SK-N-SH (cell line): ENCODE measurements at regions not wholly inside any gene's neighbourhood (a gene's known extent, or its start where the extent isn't known, plus 50 kb on each side); places are given as distances from the start of the nearest gene placed in this dataset.

Experiments used
- CTCF ChIA-PET: fragments of 300-600, 350-600 bp; formaldehyde crosslinking; extraction: SDS; loops from one replicate; lab custom pipeline; 2021; lab: Yijun Ruan, JAX
- POLR2A ChIA-PET: fragments of 350-600 bp; sonication (Branson Sonifier 250); formaldehyde crosslinking; extraction: SDS; loops from one replicate; lab custom pipeline; 2020; ENCODE audit warnings: antibody characterized with exemption, inconsistent platforms; lab: Yijun Ruan, JAX
- DNase-seq: peaks from one replicate; pipeline ENCODE4 v3.0.0; 2012
- H2AFZ ChIP-seq: fragments of 200-600 bp; sonication (generic); 2 replicates; pipeline ENCODE4 v1.8.1; 2016; ENCODE audit warnings: antibody characterized with exemption, mild to moderate bottlenecking, low read depth
- H3F3A ChIP-seq: fragments of 200-600 bp; sonication (generic); replicated peaks from 2 replicates; pipeline ENCODE3; 2016; ENCODE audit warnings: antibody characterized with exemption, mild to moderate bottlenecking; ENCODE audit not compliant: insufficient read depth
- H3K27ac ChIP-seq, 2 experiments: fragments of 200-500 bp in 1 of 2; fragments of 200-600 bp in 1 of 2; sonication (Bioruptor generic) in 1 of 2; sonication (generic), shearing (Covaris generic) in 1 of 2; 2 replicates each; pipeline versions ENCODE4 v1.5.1 to v1.6.1; 2014 to 2016; ENCODE audit warnings: low read depth in 2 of 2, inconsistent platforms in 1 of 2, low read length in 1 of 2, mild to moderate bottlenecking in 1 of 2, mixed read lengths in 1 of 2
- H3K27me3 ChIP-seq: fragments of 200-600 bp; sonication (generic), shearing (Covaris generic); 2 replicates; pipeline ENCODE4 v1.6.1; 2016; ENCODE audit warnings: mixed run types; ENCODE audit not compliant: insufficient read depth
- H3K36me3 ChIP-seq, 2 experiments: fragments of 200-500 bp in 1 of 2; fragments of 200-600 bp in 1 of 2; sonication (Bioruptor generic) in 1 of 2; sonication (generic) in 1 of 2; replicated peaks in 1 of 2; 2 replicates each; pipeline versions ENCODE3 to v1.5.1; 2014 to 2016; ENCODE audit warnings: low read length in 1 of 2, mild to moderate bottlenecking in 1 of 2; ENCODE audit not compliant: insufficient read depth in 2 of 2, control insufficient read depth in 1 of 2
- H3K4me1 ChIP-seq, 2 experiments: fragments of 200-500 bp in 1 of 2; fragments of 200-600 bp in 1 of 2; sonication (Bioruptor generic) in 1 of 2; sonication (generic), shearing (Covaris generic) in 1 of 2; 2 replicates each; pipeline versions ENCODE4 v1.5.1 to v1.6.1; 2014 to 2016; ENCODE audit warnings: low read depth in 1 of 2, low read length in 1 of 2, mixed run types in 1 of 2; ENCODE audit not compliant: insufficient read depth in 2 of 2, control insufficient read depth in 1 of 2
- H3K4me2 ChIP-seq: fragments of 200-600 bp; sonication (generic), shearing (Covaris generic); 2 replicates; pipeline ENCODE4 v1.6.1; 2017; ENCODE audit warnings: mixed run types
- H3K4me3 ChIP-seq, 2 experiments: fragments of 200-500 bp in 1 of 2; fragments of 200-600 bp in 1 of 2; sonication (Bioruptor generic) in 1 of 2; sonication (generic), shearing (Covaris generic) in 1 of 2; 2 replicates each; pipeline versions ENCODE4 v1.5.1 to v1.8.1; 2014 to 2016; ENCODE audit warnings: low read depth in 2 of 2, inconsistent platforms in 1 of 2, low read length in 1 of 2, mild to moderate bottlenecking in 1 of 2, mixed read lengths in 1 of 2, moderate library complexity in 1 of 2
- H3K79me2 ChIP-seq: fragments of 200-600 bp; sonication (generic); 2 replicates; pipeline ENCODE4 v1.8.1; 2017; ENCODE audit warnings: mild to moderate bottlenecking; ENCODE audit not compliant: insufficient read depth
- H3K9ac ChIP-seq: fragments of 200-600 bp; sonication (generic); 2 replicates; pipeline ENCODE4 v1.6.1; 2017; ENCODE audit warnings: mixed run types
- H3K9me2 ChIP-seq: fragments of 200-600 bp; sonication (generic); 2 replicates; pipeline ENCODE4 v1.6.1; 2017; ENCODE audit warnings: mixed run types
- H3K9me3 ChIP-seq: fragments of 200-600 bp; sonication (generic); 2 replicates; pipeline ENCODE4 v1.6.1; 2017; ENCODE audit warnings: mixed run types, mild to moderate bottlenecking, moderate library complexity
- H4K20me1 ChIP-seq: fragments of 200-600 bp; sonication (generic); 2 replicates; pipeline ENCODE4 v1.6.1; 2017; ENCODE audit warnings: mild to moderate bottlenecking, mixed run types; ENCODE audit not compliant: insufficient read depth
- CTCF ChIP-seq: fragments of 200-600 bp; sonication (generic); IDR thresholded peaks from 2 replicates; pipeline ENCODE4 v1.6.1; 2017; ENCODE audit warnings: antibody characterized with exemption, mild to moderate bottlenecking, moderate library complexity
- ELF1 ChIP-seq: IDR thresholded peaks from 2 replicates; pipeline ENCODE4 v1.4.0; 2012
- FOSL2 ChIP-seq: IDR thresholded peaks from 2 replicates; pipeline ENCODE4 v1.4.0; 2012; ENCODE audit warnings: low read depth, mild to moderate bottlenecking, moderate library complexity, borderline replicate concordance
- FOXM1 ChIP-seq: IDR thresholded peaks from 2 replicates; pipeline ENCODE4 v1.4.0; 2012; ENCODE audit warnings: low read depth, mild to moderate bottlenecking
- GABPA ChIP-seq: IDR thresholded peaks from 2 replicates; pipeline ENCODE4 v1.4.0; 2012; ENCODE audit warnings: low read depth, mild to moderate bottlenecking
- GATA2 ChIP-seq: sonication (generic); formaldehyde crosslinking; IDR thresholded peaks from 2 replicates; pipeline ENCODE4 v1.5.0; 2020; ENCODE audit warnings: mild to moderate bottlenecking, missing genetic modification reagents
- JUND ChIP-seq: IDR thresholded peaks from 2 replicates; pipeline ENCODE4 v1.4.0; 2012
- PBX3 ChIP-seq: IDR thresholded peaks from 2 replicates; pipeline ENCODE4; 2012
- RAD21 ChIP-seq: IDR thresholded peaks from 2 replicates; pipeline ENCODE4 v1.6.1; 2012; ENCODE audit warnings: mild to moderate bottlenecking, low read length
- REST ChIP-seq: IDR thresholded peaks from 2 replicates; pipeline ENCODE4 v1.6.1; 2012; ENCODE audit warnings: mild to moderate bottlenecking, low read depth, low read length, moderate library complexity
- RXRA ChIP-seq: IDR thresholded peaks from 2 replicates; pipeline ENCODE4 v1.4.0; 2012; ENCODE audit warnings: low read depth, mild to moderate bottlenecking, borderline replicate concordance
- TCF12 ChIP-seq: IDR thresholded peaks from 2 replicates; pipeline ENCODE4 v1.4.0; 2012
- USF1 ChIP-seq: IDR thresholded peaks from 2 replicates; pipeline ENCODE4 v1.4.0; 2012; ENCODE audit warnings: low read depth, borderline replicate concordance
- USF2 ChIP-seq: fragments of 150-350 bp; IDR thresholded peaks from 2 replicates; pipeline ENCODE4 v1.6.1; 2017; ENCODE audit warnings: antibody characterized with exemption, low read length, low read depth, borderline replicate concordance
- ZBTB33 ChIP-seq: IDR thresholded peaks from 2 replicates; pipeline ENCODE4 v1.4.0; 2012; ENCODE audit warnings: low read depth, borderline replicate concordance
- WGBS: methylation state at CpG from one replicate; pipeline ENCODE4 v1.1.6; 2017; ENCODE audit warnings: low lambda C conversion rate; 5-methylcytosine and 5-hydroxymethylcytosine counted together

- TF ChIP-seq PBX3, result no peak
- TF ChIP-seq RAD21, result no peak
- TF ChIP-seq ZBTB33, result no peak
- no peak for TF ChIP-seq RXRA
- TF ChIP-seq FOSL2, result no peak
- TF ChIP-seq ELF1, result no peak
- TF ChIP-seq CTCF, result no peak
- no peak for TF ChIP-seq GATA2 (CRISPR knock-in tag)
- TF ChIP-seq JUND, result no peak
- TF ChIP-seq, all 33 proteins: peak for 0
Observed at GRCh38 chr6:65799389-65799788, 92.4 kb upstream of the EYS start (continued).

GRCh38 chr6:65798280-65799014, 91.4 kb upstream of the EYS start:
- Histone ChIP-seq H4K20me1 (no peaks in the 10 kb centered on the region), H3K9me3 (no peaks in the 10 kb centered on the region), H3F3A (no peaks in the 10 kb centered on the region), H3K36me3 (no peaks in the 10 kb centered on the region), H3K79me2 (no peaks in the 10 kb centered on the region), H3K9ac (no peak overlapping the region), H3K4me3 (no peak overlapping the region), H2AFZ (no peak overlapping the region), H3K4me2 (no peak overlapping the region), H3K27ac (no peak overlapping the region), H3K4me1 (no peaks in the 10 kb centered on the region), H3K9me2 (no peaks in the 10 kb centered on the region), H3K27me3 (no peaks in the 10 kb centered on the region)
- ChIA-PET POLR2A (no interaction called here), CTCF (no interaction called here)
- DNase-seq, result no peak
- 30% methylated on average over 3 of the region's 3 CpGs for WGBS
- no peak for TF ChIP-seq CTCF
- no peak for TF ChIP-seq USF2
- no peak for TF ChIP-seq REST
- no peak for TF ChIP-seq USF1
- no peak for TF ChIP-seq GABPA
- TF ChIP-seq ZBTB33, result no peak
- TF ChIP-seq FOXM1, result no peak
- TF ChIP-seq TCF12, result no peak
